ENCODE measurements at regions not wholly inside any gene's neighbourhood (a gene's known extent, or its start where the extent isn't known, plus 50 kb on each side); places are given as distances from the start of the nearest gene placed in this dataset.
"Not testable (repeated sequence)": the region's sequence is repeated elsewhere in the genome, so short reads cannot be mapped to it uniquely, and the experiment has no call there.

GRCh38 chr11:71638801-71639519, 56.3 kb upstream of the KRTAP5-11 start:
- DNase-seq = peak; percentile 69

GRCh38 chr11:71639520-71639849, 56.8 kb upstream of the KRTAP5-11 start:
- peak; percentile 5 for DNase-seq

GRCh38 chr11:71639916-71640315, 57.2 kb upstream of the KRTAP5-11 start:
- not testable (repeated sequence) for DNase-seq

GRCh38 chr11:71647078-71647477, 64.4 kb upstream of the KRTAP5-11 start:
- DNase-seq = not testable (repeated sequence)

GRCh38 chr11:71652998-71653397, 70.3 kb upstream of the KRTAP5-11 start:
- not testable (repeated sequence) for DNase-seq

- not testable (repeated sequence) for DNase-seq
Measured at GRCh38 chr11:71654423-71654822, 71.7 kb upstream of the KRTAP5-11 start.

- DNase-seq = not testable (repeated sequence)
Measured at GRCh38 chr11:71655041-71655440, 72.4 kb upstream of the KRTAP5-11 start.

- not testable (repeated sequence) for DNase-seq
Measured at GRCh38 chr11:71656513-71656912, 73.8 kb upstream of the KRTAP5-11 start.

- DNase-seq = not testable (repeated sequence)
Measured at GRCh38 chr11:71664941-71665340, 82.3 kb upstream of the KRTAP5-11 start.

- DNase-seq = not testable (repeated sequence)
Measured at GRCh38 chr11:71698110-71698509, 115.4 kb upstream of the KRTAP5-11 start.

- not testable (repeated sequence) for DNase-seq
Measured at GRCh38 chr11:71698961-71699360, 116.3 kb upstream of the KRTAP5-11 start.

GRCh38 chr11:71701435-71702291, 119.0 kb upstream of the KRTAP5-11 start:
- DNase-seq = not testable (repeated sequence)

GRCh38 chr11:71705086-71705737, 122.5 kb upstream of the KRTAP5-11 start:
- not testable (repeated sequence) for DNase-seq

- not testable (repeated sequence) for DNase-seq
Measured at GRCh38 chr11:71705738-71706432, 123.2 kb upstream of the KRTAP5-11 start.

GRCh38 chr11:71707083-71707482, 124.4 kb upstream of the KRTAP5-11 start:
- not testable (repeated sequence) for DNase-seq

GRCh38 chr11:71709541-71709940, 123.5 kb upstream of the DEFB108B start:
- not testable (repeated sequence) for DNase-seq

- DNase-seq = not testable (repeated sequence)
Measured at GRCh38 chr11:71710171-71710671, 122.8 kb upstream of the DEFB108B start.

GRCh38 chr11:71710701-71711385, 122.2 kb upstream of the DEFB108B start:
- not testable (repeated sequence) for DNase-seq

GRCh38 chr11:71712350-71712749, 120.7 kb upstream of the DEFB108B start:
- not testable (repeated sequence) for DNase-seq

- DNase-seq = not testable (repeated sequence)
Measured at GRCh38 chr11:71712846-71713245, 120.2 kb upstream of the DEFB108B start.

GRCh38 chr11:71714510-71714909, 118.5 kb upstream of the DEFB108B start:
- not testable (repeated sequence) for DNase-seq

GRCh38 chr11:71721840-71722239, 111.2 kb upstream of the DEFB108B start:
- not testable (repeated sequence) for DNase-seq
